GM18873 (cell line): ENCODE measurements at regions not wholly inside any gene's neighbourhood (a gene's known extent, or its start where the extent isn't known, plus 50 kb on each side); places are given as distances from the start of the nearest gene placed in this dataset.

Experiments used
- ATAC-seq: cut with Tn5 transposase; IDR thresholded peaks from one replicate; pipeline ENCODE4 v1.9.1; 2021; ENCODE audit warnings: mild to moderate bottlenecking, moderate library complexity, moderate number of reproducible peaks; ENCODE audit not compliant: unreplicated experiment, low FRiP score

- no peak for ATAC-seq
Observed at GRCh38 chr10:10475812-10476211, 541.9 kb upstream of the CELF2 start.

DNA sequence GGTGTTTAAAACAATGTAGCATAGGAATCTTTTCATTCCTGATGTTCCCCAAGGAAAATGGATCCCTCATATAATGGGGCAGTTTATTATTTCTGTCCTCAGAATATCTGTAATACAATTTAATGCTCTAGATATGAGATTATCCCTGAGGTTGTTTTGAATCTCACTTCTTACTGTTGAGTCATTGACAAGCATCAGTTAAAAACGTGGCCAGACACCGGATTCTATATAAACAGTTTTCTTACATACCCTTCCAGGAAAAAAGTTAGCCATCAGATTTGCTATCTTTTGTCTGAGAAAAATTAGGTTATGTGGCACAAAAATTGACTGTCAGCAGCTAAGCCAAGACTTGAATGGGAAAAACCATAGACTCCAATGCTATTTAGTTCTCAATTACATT lies 539.8 kb upstream of the CELF2 start:
- ATAC-seq, result no peak

DNA sequence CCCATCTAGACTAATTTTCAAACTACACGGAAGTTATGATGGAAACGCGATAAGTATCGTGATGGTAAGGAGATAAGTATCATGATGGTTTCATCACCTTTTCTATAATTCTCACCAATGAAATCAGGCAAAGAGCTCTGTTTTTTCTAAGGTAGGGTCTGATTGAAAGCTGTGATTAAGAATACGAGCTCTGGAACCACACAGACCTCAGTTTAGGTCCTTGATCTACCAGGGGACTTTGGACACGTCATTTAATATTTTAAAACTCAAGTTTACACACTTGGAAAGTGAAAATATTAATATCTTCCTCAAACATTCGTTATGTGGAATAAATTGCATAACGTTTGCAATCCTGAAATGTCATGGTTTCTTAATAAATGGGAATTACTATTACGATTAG lies 538.2 kb upstream of the CELF2 start:
- no peak for ATAC-seq

DNA sequence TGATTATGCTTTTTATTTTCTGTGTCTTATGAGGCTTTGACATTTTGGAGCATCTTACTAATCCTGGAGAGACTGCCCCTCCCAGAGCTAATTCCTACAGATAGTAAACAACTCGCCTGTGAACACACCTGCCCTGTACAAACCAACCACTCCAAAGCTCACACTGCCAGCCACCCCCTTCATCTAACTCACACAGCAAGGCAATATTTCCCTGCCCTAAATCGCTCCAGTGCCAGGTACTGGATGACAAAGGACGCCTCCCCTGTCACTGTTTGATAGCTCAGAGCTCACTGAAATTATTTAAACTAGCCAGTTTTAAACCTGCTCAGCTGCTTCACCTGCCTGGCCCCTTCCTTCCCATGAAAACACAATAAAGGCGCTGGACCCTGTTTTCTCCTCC lies 535.1 kb upstream of the CELF2 start:
- no peak for ATAC-seq

DNA sequence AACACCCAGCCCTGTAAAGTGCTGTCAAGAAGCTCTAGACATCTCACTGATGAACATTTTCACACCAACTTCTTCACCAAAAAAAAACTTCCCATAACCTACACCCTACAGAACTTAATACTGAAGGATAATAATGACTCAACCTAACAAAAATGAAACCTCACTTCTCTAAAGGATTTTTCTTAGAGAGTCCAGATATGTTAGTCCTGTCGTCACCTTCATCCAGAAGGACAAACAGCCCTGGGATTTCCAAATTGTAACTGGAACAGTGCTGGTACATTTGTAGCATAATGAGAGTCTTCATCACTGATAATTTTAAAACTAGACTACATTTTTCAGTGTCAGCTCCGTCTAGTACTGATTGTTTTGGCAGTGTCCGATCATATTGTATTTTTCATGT lies 528.6 kb upstream of the CELF2 start:
- ATAC-seq, result no peak

- no peak for ATAC-seq
Observed at GRCh38 chr10:10489805-10490571, 527.7 kb upstream of the CELF2 start.

GRCh38 chr10:10490581-10490980 lies 527.1 kb upstream of the CELF2 start:
- ATAC-seq, result no peak

- no peak for ATAC-seq
Observed at GRCh38 chr10:10492420-10492819, 525.3 kb upstream of the CELF2 start.

GRCh38 chr10:10493833-10494232 lies 523.8 kb upstream of the CELF2 start:
- no peak for ATAC-seq

DNA sequence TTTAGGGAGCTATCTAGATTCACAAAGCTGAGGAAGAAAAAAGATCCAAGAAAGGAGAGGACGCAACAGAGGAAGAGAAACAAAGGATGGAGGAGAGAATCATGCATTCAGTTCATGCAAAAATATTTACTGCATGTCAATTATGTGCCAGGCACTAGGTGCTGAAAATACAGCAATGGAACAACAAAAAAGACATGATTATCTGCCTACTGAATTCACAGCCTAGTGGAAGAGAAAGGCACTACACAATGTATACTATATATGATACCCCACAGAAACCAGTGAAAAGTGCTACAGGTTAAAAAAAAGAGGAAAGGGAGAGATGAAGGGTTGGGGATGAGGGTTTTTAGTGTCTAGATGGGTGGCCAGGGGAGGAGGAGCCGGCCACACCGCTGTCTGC lies 520.4 kb upstream of the CELF2 start:
- no peak for ATAC-seq

- no peak for ATAC-seq
Observed at GRCh38 chr10:10498781-10499180, 518.9 kb upstream of the CELF2 start.

- no peak for ATAC-seq
Observed at GRCh38 chr10:10499839-10500238, 517.8 kb upstream of the CELF2 start.

DNA sequence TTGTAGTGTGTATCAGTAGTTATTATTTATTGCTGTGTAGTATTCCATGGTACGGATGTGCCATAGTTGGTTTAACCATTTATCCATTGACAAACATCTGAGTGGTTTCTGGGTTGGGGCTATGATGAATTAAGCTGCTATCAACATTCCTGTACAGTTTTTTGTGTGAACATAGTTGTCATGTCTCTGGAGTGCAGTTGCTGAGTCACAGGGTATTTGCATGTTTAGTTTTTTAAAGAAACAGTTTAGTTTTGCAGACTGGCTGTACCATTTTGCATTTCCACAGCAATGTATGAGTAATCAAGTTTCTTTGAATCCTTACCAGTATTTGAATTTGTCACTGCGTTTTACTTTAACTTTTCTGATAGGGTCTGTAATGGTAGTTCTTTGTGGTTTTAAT lies 516.7 kb upstream of the CELF2 start:
- no peak for ATAC-seq

DNA sequence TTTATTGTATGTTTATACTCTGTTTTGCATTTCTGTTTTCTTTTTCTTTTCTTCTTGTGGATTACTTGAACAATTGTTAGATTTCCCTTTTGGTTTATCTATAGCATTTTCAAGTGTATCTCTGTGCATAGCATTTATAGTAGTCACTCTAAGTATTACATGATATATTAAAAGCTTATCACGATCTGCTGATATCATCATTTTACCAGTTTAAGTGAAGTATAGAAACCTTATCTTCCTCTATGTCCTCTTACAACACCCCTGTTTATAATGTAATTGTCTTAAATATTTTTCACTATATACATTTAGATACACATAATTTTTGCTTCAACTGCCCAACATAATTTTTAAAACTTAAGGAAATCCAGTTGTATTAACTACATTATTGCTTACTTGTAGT lies 513.9 kb upstream of the CELF2 start:
- no peak for ATAC-seq

DNA sequence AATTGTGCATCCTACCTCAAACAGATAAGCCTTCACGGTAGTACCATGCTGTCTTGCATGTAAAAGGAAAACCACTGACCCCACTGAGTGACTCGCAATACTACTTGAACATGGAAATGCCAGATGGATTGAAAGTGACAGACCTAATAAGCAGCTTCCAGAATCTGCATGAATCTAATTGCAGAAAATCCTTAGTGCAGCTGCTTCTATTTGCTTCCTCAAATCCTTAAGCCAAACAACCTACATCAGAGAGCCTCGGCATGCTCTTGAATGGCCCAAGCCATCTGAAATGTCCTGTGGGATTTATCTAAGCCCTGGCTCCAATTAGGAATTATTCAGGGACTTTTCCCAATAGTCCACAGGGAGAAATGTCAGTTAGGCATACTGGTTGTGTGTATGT lies 509.5 kb upstream of the CELF2 start:
- ATAC-seq, result no peak

GRCh38 chr10:10510179-10510578 lies 507.5 kb upstream of the CELF2 start:
- no peak for ATAC-seq

DNA sequence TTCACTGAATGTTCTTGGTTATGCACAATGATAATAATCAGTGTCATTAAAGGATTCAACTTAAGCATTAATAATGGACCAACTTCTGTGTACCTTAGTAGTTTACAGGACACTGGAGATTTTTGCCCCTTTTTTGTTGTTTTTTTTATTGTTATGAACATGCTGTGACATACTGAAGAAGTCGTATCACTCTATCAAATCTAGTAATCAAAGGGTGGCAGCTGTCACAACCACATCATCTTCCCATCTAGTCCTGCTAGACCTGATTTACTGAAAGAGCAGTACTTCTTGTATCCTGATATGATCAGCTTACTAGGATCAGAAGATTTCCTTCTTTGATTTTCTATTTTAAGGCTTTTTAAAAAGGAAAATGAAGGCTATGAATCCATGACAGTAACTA lies 504.6 kb upstream of the CELF2 start:
- ATAC-seq, result no peak

DNA sequence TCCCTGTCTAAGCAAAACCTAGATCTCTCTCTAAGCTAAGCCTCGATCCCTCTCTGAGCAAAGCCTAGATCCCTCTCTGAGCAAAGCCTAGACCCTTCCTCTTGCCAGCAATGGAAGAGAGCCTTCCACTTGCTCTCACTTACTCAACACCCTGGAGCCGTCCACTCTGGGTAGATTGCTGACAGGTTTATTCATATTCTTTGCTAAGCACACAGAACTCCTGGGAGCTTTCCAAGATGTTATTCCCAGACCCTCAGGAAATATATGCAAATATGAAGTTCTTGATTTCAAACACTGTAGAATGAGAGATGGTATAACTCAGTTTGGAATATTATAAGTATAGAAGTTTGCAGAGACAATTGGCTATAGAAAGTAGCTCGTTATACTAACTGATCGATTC lies 503.8 kb upstream of the CELF2 start:
- ATAC-seq, result no peak

DNA sequence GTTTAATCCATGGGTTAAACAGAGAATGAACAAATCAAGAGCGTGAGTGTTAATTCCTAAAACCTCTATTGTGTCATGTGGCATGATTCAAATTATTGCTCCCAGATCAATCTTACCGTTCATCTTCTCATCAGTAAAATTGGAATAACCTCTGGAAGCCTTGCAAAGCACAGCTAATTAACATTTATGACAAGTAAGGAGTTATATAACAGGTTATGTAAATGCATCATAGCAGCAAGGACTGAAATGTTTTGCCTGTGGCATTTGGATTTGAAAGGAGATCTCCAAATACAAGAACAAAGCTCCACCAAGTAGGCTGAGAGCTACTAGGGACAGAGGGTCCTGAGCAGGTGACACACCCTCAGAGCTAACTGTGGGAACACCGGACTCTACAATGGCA lies 502.9 kb upstream of the CELF2 start:
- ATAC-seq, result no peak

- no peak for ATAC-seq
Observed at GRCh38 chr10:10515479-10516204, 502.0 kb upstream of the CELF2 start.

DNA sequence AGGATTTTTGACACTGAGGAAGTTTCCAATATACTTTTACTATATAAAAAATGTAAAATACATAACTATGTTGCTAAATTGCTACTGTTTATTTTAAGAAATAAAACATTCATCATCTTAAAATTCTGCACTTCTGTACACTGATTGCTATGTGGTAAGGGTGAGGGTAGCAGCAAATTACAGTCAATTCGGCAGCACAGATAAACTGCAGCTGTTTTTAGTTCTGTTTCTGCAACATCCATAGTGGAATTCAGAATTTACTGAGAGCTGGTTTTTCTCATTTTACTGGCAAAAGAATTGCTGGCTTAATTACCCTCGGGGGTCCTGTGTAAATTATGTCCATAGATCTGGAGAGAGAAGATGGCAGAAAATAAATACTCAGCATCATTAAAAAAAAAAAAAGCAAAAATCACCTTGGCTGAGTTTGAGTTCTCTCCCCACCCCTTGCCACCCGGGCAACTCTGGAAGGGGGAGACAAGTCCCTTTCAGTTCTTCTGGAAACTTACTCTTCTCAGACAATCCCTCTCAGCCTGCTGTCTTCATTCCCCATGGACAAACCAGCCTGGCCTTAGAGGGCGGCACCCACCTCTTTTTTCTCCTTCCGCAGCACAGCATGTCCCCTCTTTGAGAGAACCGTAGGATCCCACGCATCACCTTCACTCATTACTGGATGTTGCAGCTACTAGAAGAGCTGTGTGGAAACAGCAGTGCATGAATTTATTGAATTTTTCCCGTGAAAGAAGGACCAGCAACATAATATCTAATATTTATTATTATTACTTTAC lies 501.1 kb upstream of the CELF2 start:
- ATAC-seq, result no peak
